Activated gamma-delta T cell (primary cell): ENCODE measurements at regions not wholly inside any gene's neighbourhood (a gene's known extent, or its start where the extent isn't known, plus 50 kb on each side); places are given as distances from the start of the nearest gene placed in this dataset.
"Not testable (repeated sequence)": the region's sequence is repeated elsewhere in the genome, so short reads cannot be mapped to it uniquely, and the experiment has no call there.

ENCODE experiments used
- DNase-seq: peaks from one replicate; lab custom pipeline; 2025; lab: John Stamatoyannopoulos, UW

DNA sequence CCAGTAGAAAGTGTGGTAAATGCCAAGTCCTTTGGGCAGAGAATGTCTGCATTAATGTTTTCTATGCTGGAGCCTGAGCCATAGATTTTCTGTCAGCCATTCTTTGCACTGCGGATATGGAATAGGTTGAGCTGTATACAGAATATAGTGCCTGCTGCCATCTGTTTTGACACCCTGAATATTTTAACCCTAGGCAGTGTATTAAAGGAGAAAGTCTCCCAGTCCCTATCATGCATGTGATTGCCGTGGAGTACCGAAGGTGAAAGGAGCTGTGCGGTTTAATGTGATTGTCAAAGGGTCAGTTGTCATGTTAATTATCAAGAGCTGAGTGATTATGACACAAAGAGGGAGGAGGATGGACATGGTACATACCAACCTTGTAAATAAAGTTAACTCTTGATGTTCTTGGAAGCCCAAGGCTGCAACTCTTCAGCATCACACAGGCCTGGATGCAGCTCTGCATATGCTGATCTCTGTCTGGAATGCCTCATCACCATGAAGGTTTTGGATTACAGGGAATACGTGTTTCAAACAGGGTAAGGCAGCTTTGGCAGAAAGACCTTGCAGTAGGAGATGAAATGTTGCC, 247.1 kb upstream of the ELAVL2 start:
- no peak for DNase-seq

DNA sequence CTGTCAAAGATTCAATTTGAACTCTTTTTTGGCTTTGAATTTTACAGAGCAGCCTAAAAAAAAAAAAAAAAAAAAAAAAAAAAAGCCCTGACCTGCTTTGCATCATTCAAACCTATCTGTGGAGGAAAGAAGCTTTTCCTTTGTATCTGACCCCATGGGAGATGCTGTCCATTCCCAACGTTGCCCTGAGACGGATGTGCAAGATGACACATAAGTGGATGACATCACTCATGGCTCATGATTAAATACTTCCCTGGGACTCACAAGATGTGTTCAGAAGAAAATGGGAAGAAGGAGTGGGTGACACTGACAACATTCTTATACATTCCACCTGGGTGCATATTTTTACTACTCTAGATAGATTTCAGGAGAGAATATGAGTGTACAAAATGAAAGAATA, 245.7 kb upstream of the ELAVL2 start:
- DNase-seq, result no peak

DNA sequence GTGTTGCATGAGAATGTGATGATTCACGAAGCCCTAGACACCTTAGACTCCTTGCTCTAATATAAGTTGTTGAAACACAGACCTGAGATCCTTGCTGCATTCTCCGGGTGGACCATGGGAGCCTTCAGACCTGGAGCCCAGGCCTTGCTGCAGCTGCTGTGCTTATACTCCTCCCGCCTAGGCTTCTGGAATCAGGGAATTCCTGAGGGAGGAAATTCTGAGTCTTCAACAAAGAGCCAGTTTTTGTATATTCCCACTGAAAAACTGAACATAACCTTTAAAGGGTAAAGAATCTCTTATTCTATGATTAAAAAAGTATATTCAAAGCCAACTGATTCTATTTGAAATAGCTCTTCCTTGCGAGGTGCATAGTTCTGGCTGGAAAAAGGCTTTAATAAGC, 245.1 kb upstream of the ELAVL2 start:
- no peak for DNase-seq

DNA sequence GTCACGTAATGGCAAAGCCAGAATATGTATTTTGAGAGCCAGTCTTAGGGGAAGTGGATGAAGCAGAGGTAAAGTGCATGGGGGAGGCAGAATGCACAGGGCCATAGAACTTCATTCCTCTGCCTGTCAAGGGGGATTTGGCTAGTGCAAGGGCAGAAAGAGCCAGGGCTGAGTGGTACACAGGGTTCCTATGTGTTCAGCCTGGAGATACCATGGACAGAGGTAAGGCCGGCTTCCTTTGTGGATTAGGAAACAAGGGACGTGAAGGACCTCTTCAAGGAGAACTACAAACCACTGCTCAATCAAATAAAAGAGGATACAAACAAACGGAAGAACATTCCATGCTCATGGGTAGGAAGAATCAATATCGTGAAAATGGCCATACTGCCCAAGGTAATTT, 241.1 kb upstream of the ELAVL2 start:
- DNase-seq, result not testable (repeated sequence)

DNA sequence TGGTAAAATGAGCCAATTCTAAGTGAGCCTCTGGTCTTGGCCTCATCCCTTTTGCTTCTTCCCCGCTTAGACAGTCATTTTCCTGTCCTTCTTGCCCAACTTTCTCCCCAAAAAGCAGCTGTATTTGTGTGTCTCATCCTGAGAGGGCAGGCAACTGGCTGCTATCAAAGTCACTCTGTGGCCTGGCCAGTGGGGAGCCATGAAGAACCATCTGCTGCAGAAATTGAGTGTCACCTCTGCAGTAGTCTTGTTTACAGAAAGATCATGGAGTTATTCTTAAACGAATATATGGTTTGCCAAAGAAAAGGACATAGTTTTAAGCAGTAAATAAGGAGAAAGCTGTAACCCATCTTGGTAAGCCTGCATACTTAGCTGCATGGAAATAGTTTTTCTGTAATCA, 233.6 kb upstream of the ELAVL2 start:
- no peak for DNase-seq

DNA sequence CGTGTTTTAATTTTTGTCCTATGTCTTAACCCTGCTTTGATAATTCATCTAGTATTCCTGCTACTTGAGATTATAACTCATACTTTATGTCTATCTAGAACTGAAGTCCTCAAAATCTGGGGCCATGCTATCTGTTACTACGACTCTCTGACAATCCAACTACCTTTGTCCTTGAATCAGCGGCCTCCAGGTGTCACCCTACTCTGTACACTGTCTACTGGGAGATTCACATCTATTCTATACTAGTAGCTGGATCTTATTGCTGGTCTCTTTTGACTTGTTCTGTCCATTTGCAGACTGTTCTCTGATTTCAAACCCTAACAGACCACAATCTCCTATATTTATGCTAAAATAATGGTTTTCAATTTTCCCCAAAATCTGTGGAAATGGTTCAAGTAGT, 225.5 kb upstream of the ELAVL2 start:
- DNase-seq, result no peak

DNA sequence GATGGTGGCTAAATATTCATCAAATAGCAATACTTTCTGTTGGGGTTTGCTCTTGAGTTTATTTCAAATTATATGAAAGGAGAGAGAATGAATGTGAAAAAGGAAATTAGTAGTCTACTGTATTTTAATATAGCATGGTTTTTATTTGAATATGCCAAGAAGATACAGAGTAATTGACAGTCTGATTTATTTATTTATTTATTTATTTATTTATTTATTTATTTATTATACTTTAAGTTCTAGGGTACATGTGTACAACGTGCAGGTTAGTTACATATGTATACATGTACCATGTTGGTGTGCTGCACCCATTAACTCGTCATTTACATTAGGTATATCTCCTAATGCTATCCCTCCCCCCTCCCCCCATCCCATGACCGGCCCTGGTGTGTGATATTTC, 224.2 kb upstream of the ELAVL2 start:
- not testable (repeated sequence) for DNase-seq

DNA sequence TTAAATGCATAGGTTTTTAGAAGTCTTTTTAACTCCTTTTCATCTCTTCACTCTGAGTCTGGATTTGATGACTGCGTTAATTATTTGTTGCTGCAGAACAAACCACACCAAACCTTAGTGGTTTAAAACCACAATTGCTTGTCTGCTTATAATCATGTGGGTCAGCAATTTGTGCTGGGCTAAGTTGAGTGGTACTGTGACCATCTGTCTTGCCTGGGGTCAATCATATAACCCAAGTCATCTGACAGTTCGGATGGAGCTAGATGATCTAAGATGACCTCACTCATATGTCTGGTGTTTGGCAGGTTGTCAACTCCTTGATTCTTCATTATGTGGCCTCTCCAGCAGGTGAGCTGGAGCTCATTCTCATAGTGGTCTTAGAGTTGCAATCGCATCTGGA, 219.1 kb upstream of the ELAVL2 start:
- no peak for DNase-seq

DNA sequence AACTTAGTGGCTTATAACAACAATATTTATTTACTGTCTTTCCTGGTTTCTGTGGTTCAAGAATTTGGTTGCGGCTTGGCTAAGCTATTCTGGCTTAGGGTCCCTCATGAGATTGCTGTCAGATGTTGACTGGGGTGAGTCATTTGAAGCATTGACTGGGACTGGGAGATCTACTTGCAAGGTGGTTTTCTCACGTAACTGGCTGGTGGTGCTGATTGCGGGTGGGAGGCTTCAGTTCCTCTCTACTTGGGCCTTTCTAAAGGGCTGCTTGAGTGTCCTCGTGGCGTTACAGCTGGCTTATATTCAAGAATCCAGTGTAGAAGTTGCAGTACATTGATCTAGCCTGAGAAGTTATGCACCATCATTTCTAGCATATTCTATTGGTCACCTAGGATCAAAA, 218.5 kb upstream of the ELAVL2 start:
- DNase-seq, result no peak

DNA sequence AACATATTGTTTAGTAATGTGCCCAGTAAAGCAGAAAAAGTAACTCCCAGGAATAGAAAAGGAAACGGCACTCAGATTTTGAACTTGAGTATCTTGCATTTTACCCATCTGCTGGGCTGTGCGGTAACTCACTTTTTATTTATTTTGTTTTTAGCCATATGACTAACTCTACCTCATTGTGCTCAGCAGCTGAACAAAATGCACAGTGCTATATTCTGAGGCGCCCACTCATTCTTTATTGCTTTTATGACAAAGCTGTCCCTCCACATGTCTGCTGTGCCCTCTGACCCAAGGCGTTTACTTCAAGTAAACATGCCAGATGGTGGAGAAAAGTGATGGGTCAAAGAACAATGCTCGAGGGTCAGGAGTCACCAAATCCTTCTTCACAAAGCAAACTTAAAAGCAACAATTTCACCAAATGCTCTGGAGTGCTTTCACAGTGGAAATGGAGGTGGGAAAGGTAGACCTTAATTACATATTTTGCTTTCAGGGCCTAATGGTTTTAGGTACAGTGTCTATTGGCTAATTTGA, 215.2 kb upstream of the ELAVL2 start:
- DNase-seq, result no peak

DNA sequence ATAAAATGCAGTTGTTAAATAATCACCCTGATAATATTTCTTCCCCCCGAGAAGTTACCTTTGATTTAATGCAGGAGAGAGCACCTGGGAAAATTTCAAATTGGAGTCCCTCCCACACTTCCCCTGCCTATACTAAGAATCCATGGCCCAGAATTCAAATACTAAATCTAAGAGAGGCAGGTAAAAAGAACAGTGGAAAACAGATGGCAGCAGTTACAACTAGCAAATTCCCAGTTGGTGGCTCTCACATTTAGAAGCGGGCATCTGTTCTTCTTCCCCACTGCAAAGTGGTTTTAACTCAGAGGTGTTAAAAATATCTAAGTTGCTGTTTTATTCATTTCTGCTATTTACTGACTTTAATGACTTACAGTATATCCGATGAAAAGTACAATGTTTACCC, 210.4 kb upstream of the ELAVL2 start:
- DNase-seq, result no peak

DNA sequence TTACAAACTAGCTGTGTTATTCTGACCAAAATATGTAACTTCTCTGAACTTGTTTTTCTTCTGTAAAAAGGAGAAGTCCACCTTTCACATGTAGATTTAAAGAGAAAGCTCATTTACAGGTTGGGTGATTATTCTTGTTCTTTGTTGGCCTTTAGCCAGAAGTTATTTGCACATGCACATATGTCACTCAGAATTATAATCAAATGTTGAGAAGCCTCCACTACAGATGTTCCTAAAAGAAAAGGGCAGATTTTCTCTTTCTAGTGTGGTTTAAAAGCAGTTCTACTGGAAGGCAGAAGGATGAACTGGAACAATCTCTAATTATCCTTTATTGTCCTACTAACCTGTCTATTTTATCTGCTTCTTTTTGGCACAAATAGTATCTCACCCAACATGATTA, 209.8 kb upstream of the ELAVL2 start:
- DNase-seq, result no peak

DNA sequence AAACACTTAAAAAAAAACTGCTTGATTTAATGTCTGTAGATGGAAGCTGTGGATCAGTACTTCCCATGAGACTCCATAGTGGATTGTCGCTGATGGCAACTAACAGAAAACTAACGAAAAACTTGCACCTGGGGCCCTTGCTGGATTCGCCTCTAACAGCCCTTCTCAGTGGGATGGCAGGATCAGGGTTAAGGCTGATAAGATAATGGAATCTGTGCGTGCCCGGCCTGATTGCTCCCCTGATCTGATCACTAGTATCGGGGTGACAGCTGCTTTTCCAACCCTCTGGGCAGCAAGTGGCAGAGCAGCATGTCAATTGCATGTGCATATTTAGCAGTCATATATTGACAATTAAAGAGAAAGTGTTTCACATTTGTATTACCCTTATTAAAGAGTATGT, 185.8 kb upstream of the ELAVL2 start:
- DNase-seq, result no peak

DNA sequence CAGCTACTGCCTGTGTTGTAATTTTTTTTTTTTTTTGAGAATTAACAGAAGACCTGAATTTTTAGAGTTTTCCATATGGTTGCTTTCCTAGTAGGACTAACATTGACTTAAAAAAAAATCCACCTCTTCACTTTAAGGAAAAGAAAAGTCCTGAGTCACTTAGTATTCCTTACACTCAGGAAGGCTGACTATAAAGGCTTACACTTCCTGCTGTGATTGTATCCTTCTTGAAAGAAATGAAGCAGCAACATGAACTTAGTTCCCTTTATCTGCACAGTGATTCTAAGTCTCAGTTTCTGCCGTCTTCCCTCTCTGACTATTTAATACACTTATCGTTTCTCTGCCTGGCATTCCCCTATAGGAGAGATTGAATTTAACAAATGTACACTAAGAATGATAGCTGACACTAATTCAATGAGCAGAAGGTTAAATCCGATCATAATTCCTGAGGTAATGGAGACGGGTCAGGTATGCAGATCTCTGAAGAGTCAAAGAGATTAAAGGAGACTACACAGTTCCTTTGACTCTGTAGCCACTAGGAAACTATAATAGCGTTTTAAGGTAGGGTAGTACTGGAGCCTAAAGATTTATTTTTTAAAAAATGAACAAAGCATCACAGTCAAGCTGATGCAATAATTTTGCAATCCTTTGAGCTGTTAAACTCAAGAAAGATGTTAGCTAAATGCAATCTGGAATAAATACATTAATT, 185.1 kb upstream of the ELAVL2 start:
- no peak for DNase-seq

DNA sequence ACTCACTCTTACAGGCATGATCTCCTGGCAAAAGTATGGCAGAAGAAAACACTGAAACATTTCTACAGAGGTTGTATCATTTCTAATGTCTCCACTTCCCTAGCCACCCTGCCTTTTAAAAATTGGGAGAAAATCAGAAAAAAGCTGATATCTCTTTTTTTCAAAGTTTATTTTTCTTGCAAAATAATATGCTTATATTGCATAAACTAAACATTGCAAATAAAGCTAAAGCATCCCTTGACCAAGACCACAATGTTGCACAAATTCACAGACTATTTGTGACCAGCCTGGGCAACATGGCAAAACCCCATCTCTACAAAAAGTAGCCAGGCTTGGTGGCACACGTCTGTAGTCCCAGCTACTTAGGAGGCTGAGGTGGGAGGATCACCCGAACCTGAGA, 183.3 kb upstream of the ELAVL2 start:
- DNase-seq, result no peak

DNA sequence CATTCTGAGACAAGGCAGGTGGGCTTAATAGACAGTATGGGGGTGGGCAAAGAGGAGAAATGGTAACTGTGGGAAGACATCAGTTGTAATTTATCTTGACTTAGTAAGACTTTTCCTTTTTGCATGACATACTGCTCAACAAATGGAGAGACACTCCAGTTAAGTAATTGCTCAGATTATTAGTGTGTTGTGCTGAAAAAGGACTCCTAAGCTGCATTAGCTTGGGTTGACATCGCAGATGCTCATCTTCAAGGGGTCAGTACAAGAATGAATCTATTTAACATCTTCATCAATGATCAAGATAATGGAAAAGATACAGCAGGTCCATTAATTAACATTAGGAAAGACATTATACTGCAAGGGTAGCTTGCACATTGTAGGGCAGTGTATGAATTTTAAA, 181.1 kb upstream of the ELAVL2 start:
- DNase-seq, result no peak

DNA sequence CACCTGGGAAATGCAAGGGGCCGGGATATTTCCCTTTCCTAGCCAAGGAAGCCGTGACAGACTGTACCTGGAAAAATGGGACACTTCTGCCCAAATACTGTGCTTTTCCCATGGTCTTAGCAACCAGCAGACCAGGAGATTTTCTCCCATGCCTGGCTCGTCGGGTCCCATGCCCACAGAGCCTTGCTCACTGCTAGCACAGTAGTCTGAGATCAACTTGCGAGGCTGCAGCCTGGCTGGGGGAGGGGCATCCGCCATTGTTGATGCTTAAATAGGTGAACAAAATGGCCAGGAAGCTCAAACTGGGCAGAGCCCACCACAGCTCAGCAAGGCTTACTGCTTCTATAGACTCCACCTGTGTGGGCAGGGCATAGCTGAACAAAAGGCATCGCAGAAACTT, 165.8 kb upstream of the ELAVL2 start:
- DNase-seq, result not testable (repeated sequence)

DNA sequence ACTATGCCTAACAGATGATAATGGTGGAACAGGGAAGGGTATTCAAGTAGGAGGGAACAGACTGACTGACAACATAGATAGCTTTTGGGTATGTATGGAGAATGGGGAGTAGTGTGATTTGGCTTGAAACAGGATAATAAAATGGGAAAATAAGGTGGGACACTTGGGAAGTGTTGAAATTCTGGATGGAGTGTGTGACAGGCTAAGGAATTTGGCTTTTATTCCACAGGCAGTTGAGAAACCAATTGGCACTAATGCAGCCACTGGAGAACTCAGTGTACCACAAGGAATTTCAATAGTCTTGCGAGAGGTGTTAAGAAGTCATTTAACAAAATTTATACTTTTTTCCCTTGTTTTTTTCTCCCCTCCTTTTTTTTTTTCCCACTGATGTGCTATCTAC, 153.5 kb upstream of the ELAVL2 start:
- no peak for DNase-seq

DNA sequence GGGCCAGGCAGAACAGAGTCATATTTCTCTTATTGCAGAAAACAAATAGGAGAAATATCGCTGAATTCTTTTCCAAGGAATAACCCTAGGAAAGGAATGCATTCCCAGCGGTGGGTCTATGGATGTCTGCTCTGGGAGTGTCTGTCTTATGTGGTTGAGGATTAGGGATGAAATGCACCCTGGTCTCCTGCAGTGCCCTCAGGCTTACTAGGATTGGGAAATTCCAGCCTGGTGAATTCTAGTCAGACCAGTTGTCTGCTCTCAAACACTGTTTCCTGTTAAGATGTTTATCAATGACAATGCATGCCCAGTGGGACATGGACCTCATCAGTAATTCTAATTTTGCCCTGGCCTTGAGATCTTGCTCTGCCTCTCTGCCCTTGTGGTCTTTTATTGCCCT, 136.1 kb upstream of the ELAVL2 start:
- DNase-seq, result no peak

DNA sequence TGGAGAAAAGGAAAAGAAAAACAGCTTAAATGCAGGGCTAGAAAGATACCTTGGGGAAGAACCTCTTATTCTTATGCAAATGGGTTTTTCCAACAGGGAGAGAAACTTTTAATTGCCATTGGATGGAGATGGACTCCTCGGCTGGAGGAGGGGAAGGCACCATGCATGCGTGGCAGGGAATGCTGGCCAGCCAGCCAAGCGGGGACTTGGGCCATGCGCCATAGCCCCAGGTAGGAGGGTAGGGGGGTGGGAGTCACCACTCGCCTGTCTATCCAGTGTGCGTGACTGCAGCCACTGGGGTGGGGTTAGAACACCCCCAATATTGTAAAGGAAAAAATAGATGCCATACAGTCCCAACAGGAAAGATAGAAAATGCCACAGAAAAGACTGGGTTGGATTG, 119.9 kb upstream of the ELAVL2 start:
- no peak for DNase-seq

DNA sequence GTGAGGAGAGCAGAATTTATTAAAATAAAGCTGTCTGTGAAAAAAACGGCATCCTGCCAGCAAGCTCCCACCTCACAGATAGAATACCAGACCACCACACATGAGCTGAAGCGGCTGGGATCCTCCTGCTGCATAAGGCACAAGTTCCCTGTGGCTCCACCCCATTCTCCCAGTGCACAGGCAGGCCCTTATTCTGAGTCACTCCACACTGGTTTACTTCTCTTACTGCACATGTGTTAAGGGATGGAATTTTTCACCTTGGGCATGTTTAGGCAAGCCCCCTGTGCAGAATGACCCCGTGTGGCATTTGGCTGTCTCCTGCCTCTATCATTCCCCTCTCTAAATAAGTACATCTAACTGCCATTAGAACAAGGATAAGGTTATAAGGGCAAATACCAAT, 115.0 kb upstream of the ELAVL2 start:
- DNase-seq, result no peak

DNA sequence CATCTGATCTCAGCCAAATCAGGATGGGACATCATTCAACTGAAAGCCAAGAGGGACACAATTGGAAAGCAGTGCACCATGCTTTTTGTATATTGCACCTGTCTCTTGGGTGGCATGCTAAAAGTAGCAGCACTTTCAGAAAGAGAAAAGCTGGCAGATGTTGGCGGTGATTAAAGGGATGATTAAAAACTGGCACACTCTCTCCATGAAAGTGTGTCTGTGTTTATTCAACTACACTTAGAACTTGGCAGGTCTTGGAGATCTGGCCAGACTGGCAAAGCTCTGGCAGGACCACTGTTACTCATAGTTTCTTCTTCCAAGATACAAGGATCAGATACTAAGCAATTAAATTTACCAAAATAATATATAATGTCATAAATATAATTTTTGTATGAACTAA, 112.9 kb upstream of the ELAVL2 start:
- DNase-seq, result no peak

DNA sequence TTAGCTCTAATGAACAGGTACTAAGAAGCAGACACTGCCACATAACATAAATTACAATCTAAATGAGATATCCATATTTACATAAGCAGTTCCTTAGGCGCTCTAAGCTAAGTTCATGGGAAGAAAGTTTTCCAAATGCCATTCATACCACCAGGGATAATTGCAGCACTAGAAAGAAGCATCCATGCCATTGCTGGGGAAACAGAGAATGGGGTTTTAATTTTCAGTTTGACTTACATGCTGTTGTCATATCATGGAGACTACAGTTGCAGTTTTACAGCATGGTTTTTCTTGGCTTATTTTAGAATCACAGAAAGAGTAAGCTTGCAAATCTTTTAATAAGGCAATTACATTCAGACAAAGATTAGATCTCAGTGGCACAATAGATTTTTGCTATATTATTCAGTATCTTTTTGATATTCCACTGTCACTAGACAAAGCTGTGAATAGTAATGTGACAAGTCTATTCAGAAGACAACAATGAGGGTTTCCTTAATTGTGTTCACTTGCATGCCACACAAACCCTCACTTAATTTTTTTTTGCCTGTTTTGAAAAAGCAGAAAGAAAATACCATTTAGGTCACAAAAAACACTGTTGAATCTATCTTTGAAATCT, 108.4 kb upstream of the ELAVL2 start:
- DNase-seq, result no peak

DNA sequence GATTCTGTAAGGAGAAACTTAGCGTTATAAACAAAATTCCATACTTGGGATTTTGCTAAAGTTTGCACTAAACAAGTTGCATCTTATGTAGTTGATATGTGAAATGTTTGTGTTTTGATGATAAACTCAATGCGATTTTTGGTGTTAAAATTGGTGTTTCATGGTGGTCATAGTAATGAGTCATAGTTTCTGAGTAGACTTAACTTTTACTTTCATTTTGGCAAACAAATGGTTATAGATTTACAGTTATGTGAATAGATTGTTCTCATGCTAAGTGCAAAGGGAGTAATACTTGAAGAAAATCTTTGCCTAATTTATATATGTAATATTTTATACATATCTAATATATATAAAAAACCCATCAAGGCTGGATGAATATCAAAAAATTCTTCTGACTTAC, 107.3 kb upstream of the ELAVL2 start:
- DNase-seq, result no peak
